ENCODE measurements at regions not wholly inside any gene's neighbourhood (a gene's known extent, or its start where the extent isn't known, plus 50 kb on each side); places are given as distances from the start of the nearest gene placed in this dataset.
"Not testable (repeated sequence)": the region's sequence is repeated elsewhere in the genome, so short reads cannot be mapped to it uniquely, and the experiment has no call there.

- no peak overlapping the region for H3K27ac ChIP-seq
Observed at GRCh38 chr5:30572279-30572678, 621.2 kb upstream of the CDH6 start.

DNA sequence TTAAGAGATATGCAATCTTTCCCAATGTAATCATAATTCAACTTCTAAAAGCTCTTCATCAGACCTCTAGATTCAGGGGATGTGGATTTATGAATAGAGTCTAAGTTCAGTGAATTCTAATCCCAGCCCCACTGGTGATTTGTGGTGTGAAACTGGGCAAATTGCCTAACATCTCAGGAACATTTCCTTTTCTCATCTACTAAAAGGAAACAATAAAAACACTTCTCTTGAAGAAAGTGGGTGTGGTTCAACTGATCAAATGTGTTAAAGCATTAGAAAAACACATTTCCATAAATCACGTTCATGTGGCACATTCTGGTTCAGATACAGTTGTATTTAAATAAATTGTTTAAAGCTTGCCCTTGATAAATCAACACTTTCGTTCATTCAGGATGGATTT, 631.7 kb upstream of the CDH6 start:
- Histone ChIP-seq H3K27ac (no peak overlapping the region), H3K4me3 (no peak overlapping the region)

More at GRCh38 chr5:30572279-30572678, 621.2 kb upstream of the CDH6 start:
- no peak overlapping the region for H3K4me3 ChIP-seq

DNA sequence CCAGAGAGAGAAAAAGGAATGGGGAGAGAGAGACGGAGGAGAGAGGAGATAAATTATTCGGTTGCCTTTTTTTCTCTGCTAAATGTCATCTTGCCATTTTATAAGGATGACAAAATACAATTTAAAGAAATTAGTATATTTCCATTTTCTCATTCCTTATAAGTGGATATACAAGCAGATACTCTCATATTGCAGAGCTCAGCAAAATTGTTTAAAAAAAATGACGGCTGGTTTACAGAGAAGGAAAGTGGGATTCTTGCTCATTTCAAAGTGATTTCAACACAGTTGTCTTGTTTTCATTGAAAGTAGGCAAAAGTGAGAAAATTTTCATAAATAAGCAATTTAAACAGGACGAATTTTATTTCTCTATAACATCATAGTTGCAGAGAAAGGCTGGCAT, 641.9 kb upstream of the CDH6 start:
- no peak overlapping the region for H3K4me3 ChIP-seq
- no peak overlapping the region for H3K27ac ChIP-seq

DNA sequence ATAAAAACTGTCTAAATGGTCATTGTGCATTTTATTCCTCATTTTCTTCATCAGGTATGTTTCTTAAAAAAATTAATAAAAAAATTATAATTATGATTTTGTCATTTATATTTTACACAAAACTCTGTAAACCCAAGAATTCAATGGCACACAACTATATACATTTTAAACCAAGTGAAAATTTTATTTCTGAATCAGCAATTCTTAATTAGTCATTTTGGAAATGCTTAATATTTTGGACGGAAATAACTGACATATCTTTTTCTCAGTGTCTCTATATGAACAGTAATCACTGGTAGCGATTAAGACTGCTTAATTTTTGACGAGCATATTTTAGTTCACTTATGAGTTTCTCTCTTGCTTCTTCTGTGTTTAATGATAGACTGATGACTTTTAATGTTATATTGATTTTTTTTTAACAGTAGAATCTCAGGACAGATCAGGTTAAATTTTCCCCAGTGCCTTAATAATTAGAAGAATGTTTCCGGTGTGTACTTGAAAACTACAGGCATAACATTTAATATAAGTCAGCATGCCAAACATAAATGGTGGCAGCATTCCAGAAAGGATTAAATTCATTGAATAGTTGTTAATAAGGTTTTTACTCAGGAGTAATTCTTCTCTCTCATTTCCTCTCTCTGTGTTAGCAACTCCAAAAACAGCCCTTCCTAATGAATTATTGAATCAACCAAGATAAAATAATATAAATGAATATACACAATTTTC, 644.7 kb upstream of the CDH6 start:
- no peak overlapping the region for H3K27ac ChIP-seq
- H3K4me3 ChIP-seq = no peak overlapping the region

GRCh38 chr5:30540150-30540549, 653.3 kb upstream of the CDH6 start:
- no peak overlapping the region for H3K27ac ChIP-seq
- H3K4me3 ChIP-seq = no peak overlapping the region

DNA sequence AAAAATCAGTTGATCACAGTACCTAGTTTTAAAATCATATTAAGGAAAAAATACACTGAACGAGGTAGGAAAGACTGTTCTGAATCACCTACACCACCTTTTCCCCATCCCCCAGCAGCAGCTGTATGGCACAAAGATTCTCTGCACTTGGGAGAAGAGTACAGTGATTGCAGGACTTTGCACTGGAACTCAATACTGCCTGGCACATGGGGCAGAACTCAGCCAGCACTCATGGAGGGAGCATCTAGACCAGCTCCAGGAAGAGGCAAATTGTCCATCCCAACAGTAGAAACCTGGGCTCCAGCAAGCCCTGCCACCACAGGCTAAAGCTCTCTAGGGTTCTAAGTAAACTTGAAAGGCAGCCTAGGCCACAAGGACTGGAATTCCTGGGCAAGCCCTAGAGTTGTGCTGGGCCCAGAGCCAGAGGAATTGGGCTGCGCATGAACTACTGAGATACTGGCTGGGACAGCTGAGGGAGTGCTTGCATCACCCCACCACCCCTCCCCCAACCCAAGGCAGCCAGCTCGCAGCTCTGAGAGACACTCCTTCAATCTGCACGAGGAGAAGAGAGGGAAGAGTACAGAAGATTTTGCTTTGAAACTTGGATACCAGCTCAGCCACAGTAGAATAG, 654.4 kb upstream of the CDH6 start:
- H3K4me3 ChIP-seq = no peak overlapping the region
- H3K27ac ChIP-seq = no peak overlapping the region

DNA sequence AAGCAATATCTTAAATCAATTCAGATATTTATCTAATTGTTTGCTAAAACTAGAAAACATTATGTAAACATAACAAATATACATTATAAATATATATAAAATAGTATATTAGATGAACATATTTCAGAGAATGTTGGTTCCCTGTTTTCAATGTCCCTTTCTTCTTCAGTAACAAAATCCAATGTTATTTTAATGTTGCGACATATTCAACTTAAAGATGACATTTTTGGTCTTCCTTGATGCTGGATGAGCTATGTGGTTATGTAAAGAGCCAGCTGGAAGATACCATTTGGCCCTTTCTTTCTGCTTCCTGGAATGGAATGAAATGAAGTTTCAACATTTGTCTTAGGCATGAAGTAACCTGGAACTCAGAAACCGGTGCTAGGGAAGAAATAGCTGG, 668.1 kb upstream of the CDH6 start:
- Histone ChIP-seq H3K4me3 (no peak overlapping the region), H3K27ac (no peak overlapping the region)

- Histone ChIP-seq H3K4me3 (no peak overlapping the region), H3K27ac (no peak overlapping the region)
Observed at GRCh38 chr5:30524428-30524827, 669.1 kb upstream of the CDH6 start.

DNA sequence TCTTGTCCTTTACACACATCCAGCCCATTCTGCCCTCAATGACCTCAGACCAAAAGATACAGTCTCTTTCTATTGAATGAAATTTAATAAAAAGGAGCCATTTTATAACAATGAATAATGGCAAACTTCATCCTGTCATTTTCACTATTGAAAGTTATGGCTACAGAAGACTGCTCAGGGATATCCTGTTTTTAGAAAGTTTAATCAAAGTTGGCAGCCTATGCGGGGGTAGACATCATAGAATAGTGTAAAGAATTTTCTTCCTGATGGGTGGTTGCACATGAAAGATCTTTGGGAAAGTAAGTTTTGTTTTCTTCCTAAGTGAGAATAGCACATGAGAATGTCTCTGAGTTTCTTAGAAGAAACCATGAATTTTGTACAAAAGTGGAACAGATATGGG, 670.4 kb upstream of the CDH6 start:
- H3K27ac ChIP-seq = no peak overlapping the region
- no peak overlapping the region for H3K4me3 ChIP-seq

- H3K27ac ChIP-seq = no peak overlapping the region
- no peak overlapping the region for H3K4me3 ChIP-seq
Observed at GRCh38 chr5:30505014-30505886, 688.2 kb upstream of the CDH6 start.

GRCh38 chr5:30502277-30502676, 691.2 kb upstream of the CDH6 start:
- Histone ChIP-seq H3K4me3 (no peak overlapping the region), H3K27ac (no peak overlapping the region)

GRCh38 chr5:30501065-30501464, 692.4 kb upstream of the CDH6 start:
- H3K27ac ChIP-seq = no peak overlapping the region
- H3K4me3 ChIP-seq = no peak overlapping the region

GRCh38 chr5:30500513-30500912, 693.0 kb upstream of the CDH6 start:
- Histone ChIP-seq H3K4me3 (no peak overlapping the region), H3K27ac (no peak overlapping the region)

DNA sequence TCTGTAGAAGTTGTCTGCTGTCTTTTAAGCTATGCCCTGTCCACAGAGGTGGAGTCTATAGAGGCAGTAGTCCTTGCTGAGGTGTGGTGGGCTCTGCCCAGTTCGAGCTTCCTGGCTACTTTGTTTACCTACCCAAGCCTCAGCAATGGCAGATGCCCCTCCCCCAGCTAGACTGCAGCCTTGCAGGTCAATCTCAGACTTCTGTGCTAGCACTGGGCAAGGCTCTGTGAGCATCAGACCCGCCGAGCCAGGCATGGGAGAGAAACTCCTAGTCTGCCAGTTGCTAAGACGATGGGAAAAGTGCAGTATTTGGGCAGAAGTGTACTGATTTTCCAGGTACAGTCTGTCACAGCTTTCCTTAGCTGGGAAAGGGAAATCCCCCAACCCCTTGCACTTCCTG, 694.1 kb upstream of the CDH6 start:
- H3K27ac ChIP-seq = no peak overlapping the region
- no peak overlapping the region for H3K4me3 ChIP-seq

DNA sequence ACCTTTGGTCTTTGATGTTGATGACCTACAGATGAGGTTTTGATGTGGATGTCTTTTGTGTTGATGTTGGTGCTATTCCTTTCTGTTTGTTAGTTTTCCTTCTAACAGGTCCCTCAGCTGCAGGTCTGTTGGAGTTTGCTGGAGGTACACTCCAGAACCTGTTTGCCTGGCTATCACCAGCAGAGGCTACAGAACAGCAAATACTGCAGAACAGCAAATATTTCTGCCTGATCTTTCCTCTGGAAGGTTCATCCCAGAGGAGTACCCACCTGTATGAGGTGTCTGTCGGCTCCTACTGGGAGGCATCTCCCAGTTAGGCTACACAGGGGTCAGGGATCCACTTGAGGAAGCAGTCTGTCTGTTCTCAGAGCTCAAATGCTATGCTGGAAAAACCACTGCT, 694.5 kb upstream of the CDH6 start:
- no peak overlapping the region for H3K4me3 ChIP-seq
- no peak overlapping the region for H3K27ac ChIP-seq

DNA sequence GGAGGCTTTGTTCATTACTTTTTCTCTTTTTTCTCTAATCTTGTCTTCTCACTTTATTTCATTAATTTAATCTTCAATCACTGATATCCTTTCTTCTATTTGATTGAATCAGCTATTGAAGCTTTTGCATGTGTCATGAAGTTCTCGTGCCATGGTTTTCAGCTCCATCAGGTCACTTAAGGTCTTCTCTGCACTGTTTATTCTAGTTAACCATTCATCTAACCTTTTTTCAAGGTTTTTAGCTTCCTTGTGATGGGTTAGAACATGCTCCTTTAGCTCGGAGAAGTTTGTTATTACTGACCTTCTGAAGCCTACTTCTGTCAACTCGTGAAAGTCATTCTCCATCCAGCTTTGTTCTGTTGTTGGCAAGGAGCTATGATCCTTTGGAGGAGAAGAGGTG, 695.0 kb upstream of the CDH6 start:
- H3K27ac ChIP-seq, H3K4me3 ChIP-seq: not testable (repeated sequence)

DNA sequence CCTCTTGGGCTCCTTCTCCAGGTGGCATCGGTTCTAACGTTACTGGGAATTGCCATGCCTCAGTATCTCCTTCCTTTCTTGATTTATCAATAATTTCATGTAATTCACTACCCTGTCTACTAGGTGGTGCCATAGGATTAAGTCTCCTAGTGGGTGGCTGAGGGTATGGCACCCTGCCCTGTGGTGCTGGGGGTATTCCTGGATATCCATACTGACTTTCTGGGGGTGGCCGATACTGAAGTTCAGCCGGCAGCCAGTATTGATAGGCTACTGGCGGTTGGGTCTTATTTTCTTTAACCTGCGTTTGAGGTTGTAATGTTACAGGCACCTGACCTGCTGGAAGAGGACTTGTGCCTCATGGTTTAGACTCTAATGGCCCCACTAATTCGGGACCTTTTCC, 699.4 kb upstream of the CDH6 start:
- H3K27ac ChIP-seq, H3K4me3 ChIP-seq: not testable (repeated sequence)

- Histone ChIP-seq H3K27ac (no peak overlapping the region), H3K4me3 (no peak overlapping the region)
Observed at GRCh38 chr5:30479104-30479503, 714.4 kb upstream of the CDH6 start.

GRCh38 chr5:30475429-30475828, 718.1 kb upstream of the CDH6 start:
- no peak overlapping the region for H3K4me3 ChIP-seq
- H3K27ac ChIP-seq = no peak overlapping the region

DNA sequence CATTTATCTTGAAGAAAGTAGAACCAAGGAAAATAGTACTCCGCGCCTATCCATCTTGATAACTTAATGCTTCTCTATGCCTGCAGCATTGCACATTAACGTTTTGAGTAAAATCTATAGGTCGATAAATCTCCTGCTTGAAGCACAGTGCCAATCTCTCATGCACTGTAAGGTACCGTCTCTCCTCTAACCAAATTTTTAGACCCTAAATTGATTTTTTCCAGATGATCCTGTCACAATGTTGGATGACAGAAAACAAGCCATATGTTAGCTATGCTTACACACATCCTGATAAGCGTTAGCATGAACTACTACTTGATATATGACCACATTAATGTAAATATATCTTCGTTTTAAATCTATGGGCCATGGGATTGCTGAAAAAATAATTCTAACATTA, 723.8 kb upstream of the CDH6 start:
- Histone ChIP-seq H3K4me3 (no peak overlapping the region), H3K27ac (no peak overlapping the region)

DNA sequence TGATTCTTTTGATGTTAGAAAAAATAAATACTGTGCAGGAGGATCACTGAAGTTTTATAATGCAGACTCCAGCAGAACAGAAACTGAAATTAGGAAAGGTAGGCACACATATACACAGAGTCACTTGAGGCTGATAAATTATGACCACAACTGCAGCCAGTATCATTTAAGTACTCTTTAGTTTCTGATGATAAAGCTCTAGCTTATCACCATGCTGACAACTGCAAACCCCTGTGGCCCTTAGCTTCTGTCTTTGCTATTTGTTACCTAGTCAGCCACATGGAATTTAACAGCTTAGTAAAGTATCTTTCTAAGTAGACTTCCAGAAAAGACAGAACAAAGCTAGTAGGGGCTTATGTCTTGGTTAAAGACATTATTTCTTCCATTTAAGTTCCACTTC, 734.8 kb upstream of the CDH6 start:
- H3K27ac ChIP-seq = no peak overlapping the region
- no peak overlapping the region for H3K4me3 ChIP-seq

All from skin epidermis (tissue), 12 donors.